ENCODE measurements at regions not wholly inside any gene's neighbourhood (a gene's known extent, or its start where the extent isn't known, plus 50 kb on each side); places are given as distances from the start of the nearest gene placed in this dataset.
"Not testable (repeated sequence)": the region's sequence is repeated elsewhere in the genome, so short reads cannot be mapped to it uniquely, and the experiment has no call there.

- no peak for DNase-seq
Measured at GRCh38 chr14:86946446-86946845, 1046.5 kb downstream of the GALC start.

DNA sequence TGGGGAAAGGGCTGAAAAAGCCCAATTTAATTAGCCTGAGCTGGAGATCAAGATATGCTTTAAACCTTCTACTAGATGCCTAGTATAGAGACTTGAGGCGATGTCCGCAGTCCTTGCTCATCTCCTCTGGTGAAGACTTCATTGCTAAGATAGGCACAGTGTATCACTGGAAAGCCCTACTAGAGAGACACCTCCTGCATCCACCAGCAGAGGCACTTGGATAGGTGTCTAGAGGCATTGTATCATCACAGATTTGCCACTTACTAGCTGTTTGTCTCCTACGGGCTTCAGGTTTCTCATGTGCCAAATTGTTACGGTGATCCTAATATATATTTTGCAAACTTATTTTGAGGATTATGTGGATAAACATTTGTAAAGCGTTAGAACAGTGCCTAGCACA, 1048.5 kb downstream of the GALC start:
- no peak for DNase-seq

DNA sequence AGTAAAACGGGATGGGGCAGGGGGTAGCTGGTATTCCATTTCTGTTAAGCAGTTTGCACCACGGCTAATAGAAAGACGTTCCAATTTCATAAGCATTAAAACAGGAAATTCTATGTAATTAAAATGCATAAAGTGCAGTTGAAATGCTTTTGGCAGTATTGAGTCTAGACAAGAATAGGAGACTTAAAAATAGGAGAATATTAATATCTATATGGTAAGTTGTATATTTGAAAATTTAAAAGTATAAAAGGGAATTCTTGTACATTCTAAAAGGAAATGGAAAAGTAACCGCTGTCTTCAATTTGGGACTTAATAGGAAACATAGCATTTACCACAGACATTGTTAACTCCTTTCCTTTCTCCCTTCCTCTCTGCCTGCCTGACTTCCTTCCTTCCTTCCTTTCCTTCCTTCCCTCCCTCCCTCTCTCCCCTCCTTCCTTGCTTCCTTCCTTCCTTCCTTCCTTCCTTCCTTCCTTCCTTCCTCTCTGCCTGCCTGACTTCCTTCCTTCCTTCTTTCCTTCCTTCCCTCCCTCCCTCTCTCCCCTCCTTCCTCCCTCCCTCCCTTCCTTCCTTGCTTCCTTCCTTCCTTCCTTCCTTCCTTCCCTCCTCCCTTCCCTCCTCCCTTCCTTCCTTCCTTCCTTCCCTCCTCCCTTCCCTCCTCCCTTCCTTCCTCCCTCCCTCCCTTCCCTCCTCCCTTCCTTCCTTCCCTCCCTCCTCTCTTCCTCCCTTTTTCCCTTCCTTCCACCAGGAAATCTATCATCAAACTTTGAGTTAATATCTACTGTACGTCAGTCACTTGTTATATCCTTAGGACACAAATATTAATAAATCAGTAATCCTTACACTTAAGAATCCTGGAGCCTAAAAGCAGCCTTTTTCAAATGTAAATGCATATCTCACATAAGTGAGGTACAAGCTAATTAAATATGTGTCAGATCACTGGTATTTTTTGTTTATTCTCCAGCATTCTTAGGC, 1049.3 kb downstream of the GALC start:
- no peak for DNase-seq

DNA sequence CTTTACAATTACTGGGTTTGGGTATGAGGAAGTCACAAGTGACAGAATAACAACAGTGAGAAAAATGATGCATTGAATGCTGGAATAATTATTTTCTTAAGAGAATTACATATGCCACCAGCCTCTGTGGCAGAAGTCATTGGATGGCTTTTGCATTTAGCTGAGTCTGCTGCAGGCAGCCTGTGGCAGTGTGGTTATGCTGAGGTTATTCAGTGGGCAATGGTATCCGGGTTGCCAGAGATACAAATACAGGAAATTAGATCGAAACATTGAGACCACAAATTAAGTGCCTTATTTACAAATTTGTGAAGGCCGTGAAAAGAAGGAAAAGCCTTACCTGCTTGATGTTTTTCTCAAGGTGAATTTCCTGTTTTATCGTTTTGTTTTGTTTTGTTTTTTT, 1050.0 kb downstream of the GALC start:
- no peak for DNase-seq

DNA sequence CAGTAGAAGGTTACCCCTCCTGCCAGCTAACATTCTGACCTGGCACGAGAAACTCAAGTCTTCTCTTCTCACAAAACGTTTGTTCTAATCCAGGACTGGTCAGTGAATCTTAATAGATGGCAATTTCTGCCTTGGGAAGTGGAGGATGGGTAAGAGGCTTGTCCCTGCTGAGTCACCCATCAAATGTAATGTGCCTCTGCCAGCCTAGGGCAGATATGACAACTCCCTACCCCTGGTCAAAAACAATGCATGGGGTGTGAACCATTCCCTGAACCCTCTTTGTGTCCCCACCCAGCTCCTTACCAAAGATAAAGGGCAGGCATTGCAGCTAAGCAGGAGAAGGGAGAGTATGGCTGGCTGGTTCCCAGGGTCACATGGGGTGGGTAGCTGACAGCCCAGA, 1052.9 kb downstream of the GALC start:
- DNase-seq, result no peak

GRCh38 chr14:86938320-86938719, 1054.7 kb downstream of the GALC start:
- no peak for DNase-seq

- DNase-seq, result no peak
Measured at GRCh38 chr14:86936556-86936955, 1056.4 kb downstream of the GALC start.

GRCh38 chr14:86935241-86935885, 1057.6 kb downstream of the GALC start:
- DNase-seq, result no peak

DNA sequence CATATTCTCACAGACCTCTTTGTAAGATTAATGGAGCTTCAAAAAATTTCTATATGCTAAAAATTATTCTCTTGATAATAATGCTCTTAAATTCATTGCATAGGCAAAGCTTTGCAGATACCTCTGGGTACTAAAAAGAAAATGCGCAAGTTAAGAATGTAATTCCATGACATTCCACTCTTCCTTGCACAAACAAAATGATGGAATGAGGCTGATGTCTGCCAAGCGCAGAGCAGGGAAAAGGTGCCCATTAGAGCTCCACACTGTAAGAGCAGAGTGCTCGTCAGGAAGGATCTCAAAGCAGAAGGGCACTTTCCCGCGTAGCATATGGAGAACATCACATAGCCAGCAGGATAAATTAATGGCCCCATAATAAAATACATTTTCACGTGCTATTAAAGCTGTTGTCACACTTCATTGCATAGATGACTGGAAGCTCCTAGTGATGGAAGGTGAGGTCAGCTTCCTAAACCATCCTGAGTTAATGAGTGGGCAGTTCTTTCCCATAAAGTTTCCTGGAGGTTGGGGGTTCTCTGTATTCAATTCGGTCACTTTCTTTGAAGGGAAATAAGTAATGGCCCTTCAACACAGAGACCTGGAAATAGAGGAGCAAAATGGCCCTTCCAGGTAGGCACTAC, 1058.9 kb downstream of the GALC start:
- DNase-seq, result no peak

DNA sequence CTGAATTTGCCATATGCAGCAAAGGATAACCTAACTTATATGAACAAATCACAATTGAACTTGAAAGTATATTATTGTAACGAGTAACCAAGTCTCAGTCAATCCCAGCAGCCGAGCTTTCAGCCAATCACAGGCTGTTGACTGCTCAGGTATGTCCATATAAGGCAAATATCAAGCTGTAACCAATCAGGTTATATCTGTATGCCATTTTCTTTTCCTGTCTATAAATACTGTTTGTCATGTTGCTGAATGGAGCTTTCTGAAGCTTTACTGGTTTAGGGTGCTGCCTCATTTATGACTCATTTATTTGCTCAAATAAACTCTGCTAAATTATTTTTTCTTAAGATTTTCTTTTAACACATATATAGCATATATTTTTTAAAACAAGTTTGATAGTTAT, 1059.5 kb downstream of the GALC start:
- DNase-seq, result no peak

- no peak for DNase-seq
Measured at GRCh38 chr14:86915406-86915805, 1077.6 kb downstream of the GALC start.

GRCh38 chr14:86912709-86913108, 1080.3 kb downstream of the GALC start:
- no peak for DNase-seq

DNA sequence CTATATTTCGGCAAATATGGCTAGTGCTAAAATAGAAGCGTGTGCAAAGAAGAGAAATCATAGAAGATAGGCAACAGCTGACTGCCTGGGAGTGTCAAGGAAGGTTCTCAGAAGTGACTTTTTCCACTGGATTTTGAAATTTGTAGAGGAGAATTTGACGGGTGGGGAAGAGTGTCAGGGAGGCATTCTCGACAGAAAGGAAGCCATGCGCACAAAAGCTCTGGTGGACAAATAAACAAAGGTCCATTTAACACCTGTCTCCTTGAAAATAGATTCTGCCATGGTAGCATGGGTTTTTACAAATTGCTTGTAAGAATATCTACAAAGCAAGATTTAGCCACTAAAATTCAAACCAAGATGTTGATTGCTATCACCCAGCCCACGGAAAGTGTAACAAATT, 1081.5 kb downstream of the GALC start:
- no peak for DNase-seq

DNA sequence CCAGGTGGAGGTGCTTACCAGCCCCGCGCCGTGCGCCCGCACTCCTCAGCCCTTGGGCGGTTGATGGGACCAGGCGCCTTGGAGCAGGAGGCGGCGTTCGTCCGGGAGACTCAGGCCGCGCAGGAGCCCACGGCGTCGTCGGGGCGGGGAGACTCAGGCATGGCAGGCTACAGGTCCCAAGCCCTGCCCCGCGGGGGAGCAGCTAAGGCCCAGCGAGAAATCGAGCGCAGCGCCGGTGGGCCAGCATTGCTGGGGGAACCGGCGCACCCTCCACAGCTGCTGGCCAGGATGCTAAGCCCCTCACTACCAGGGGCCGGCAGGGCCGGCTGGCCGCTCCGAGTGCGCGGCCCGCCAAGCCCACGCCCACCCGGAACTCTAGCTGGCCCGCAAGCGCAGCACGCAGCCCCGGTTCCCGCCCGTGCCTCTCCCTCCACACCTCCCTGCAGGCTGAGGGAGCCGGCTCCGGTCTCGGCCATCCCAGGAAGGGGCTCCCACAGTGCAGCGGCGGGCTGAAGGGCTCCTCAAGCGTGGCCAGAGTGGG, 1087.5 kb downstream of the GALC start:
- not testable (repeated sequence) for DNase-seq

GRCh38 chr14:86902176-86902950, 1090.6 kb downstream of the GALC start:
- no peak for DNase-seq

DNA sequence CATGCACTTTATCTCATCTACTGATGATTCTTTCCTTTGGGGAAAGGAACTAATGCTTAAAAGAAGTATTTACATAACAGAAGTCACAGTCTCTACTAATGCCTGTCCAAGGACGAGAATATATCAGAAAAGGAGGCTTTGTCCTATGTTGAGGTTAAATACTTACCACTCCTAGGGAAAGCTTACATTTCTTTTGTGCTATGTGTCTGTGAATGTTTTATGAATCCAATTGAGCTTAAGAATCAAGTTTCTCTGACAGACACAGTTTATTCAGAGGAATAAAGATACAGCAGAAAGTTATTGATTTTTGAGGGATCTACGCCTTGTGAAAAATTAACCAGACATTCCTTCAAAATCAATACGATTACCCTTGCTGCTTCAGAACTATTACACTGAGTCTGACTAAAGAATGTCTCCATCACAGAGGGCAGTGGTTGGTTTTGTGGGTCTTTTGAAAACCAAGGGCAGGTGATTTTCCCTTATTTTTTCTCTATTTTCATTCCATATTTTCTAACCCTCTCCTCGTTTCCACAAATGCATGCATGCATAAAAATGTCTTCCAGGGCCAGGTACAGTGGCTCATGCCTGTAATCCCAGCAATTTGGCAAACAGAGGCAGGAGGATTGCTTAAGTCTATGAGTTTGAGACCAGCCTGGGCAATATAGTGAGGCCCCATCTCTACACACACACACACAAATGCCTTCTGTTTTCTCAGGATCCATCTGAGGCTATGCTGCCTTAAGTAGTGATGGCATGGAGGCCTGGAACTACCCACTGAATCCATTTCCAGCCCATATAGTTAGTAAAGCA, 1095.1 kb downstream of the GALC start:
- no peak for DNase-seq

DNA sequence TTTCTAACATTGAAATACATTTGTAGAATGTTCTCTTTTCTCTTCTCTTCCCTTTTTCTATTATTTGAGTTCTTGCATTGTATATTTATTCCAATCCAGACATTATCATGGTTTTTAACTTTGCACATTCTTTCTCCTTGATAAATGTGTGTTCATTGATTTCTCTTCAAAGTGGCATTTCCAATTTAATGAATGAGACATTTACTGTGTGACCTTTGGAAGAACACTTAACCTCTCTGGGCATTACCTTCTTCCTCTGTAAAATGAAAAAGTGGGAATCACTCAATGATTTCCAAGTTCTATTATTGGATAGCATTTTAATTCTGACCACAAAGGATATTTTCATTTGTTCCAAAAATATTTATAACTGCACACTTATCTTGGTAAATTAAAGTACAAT, 1095.8 kb downstream of the GALC start:
- no peak for DNase-seq

GRCh38 chr14:86896701-86897100, 1096.3 kb downstream of the GALC start:
- no peak for DNase-seq

DNA sequence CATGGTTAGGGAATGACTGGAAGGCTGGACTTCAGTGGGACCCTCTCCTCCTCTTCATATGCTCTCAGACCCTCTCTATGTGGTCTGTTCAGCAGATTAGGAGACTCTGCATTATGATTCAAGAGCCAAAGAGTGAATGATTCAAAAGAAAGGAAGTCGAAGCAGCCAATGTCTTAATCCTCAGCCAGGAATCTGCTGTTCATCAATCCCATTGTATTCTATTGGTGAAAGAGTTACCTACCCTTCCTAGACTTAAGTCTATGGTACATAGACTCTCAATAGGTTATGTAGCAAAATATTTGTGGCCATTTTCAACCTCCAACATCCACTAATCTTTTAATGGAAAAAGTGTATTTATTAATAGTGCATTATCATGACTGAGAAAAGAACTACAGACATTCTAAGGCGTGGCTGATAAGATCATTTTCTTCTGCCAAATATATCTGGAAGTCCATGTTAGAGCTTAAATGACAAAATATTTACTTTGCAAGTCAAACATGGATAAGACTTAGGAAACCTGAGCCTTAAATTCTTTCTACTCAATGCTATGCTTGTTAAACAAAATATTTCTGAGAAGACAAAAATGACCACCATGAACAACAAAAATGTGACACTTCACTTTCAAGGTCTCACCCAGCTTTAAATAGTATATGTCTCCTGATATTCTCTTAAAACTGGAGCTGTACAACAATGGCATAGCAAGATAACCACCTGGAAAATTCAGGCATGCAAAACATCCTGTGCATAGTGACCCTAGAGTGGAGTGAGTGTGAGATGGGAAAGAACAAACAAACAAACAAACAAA, 1100.6 kb downstream of the GALC start:
- DNase-seq, result no peak

GRCh38 chr14:86885280-86885679, 1107.7 kb downstream of the GALC start:
- DNase-seq, result no peak

DNA sequence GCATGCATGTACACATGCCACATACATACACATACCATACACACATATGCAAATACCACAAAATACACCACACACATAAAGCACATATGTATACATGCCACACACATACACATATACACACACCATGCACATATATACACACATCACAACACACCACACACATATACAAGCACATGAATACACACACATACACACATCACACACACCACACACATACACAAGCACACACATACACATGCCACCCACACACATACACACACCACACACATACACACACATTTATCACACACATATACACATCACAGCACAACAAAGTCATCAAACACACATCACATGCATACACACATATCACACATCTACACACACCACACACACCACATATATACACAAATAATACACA, 1108.5 kb downstream of the GALC start:
- DNase-seq, result no peak
